H9 (cell line): ENCODE measurements at regions not wholly inside any gene's neighbourhood (a gene's known extent, or its start where the extent isn't known, plus 50 kb on each side); places are given as distances from the start of the nearest gene placed in this dataset.
A peak's percentile ranks its signal among the peaks of the same experiment; 100 is the strongest.
"Not testable (repeated sequence)": the region's sequence is repeated elsewhere in the genome, so short reads cannot be mapped to it uniquely, and the experiment has no call there.

Experiments used
- DNase-seq: peaks from one replicate; pipeline ENCODE4 v3.0.0-alpha.2; 2017
- H2AFZ ChIP-seq: one replicate; pipeline ENCODE4 v1.6.1; 2013; ENCODE audit warnings: mild to moderate bottlenecking, low read length, control low read depth, moderate library complexity
- H2AK5ac ChIP-seq: 2 replicates; pipeline ENCODE4 v1.6.1; 2013; ENCODE audit warnings: low read length, control low read depth, mixed read lengths; ENCODE audit not compliant: insufficient read length
- H2BK120ac ChIP-seq: one replicate; pipeline ENCODE4 v1.6.1; 2013; ENCODE audit warnings: low read depth, mild to moderate bottlenecking, low read length, control low read depth, inconsistent platforms; ENCODE audit not compliant: poor library complexity, severe bottlenecking
- H2BK12ac ChIP-seq: 2 replicates; pipeline ENCODE4 v1.6.1; 2013; ENCODE audit warnings: low read length, control low read depth, mixed read lengths, low read depth; ENCODE audit not compliant: insufficient read length
- H2BK15ac ChIP-seq: 2 replicates; pipeline ENCODE4 v1.6.1; 2013; ENCODE audit warnings: low read depth, low read length, control low read depth
- H2BK20ac ChIP-seq: one replicate; pipeline ENCODE4 v1.6.1; 2013; ENCODE audit warnings: low read depth, mild to moderate bottlenecking, low read length, control low read depth, inconsistent platforms; ENCODE audit not compliant: poor library complexity, severe bottlenecking
- H2BK5ac ChIP-seq: 2 replicates; pipeline ENCODE4 v1.6.1; 2013; ENCODE audit warnings: low read length, control low read depth, mixed read lengths; ENCODE audit not compliant: insufficient read length
- H3K14ac ChIP-seq: 2 replicates; pipeline ENCODE4 v1.6.1; 2013; ENCODE audit warnings: low read length, control low read depth; ENCODE audit not compliant: insufficient read depth
- H3K18ac ChIP-seq: 2 replicates; pipeline ENCODE4 v1.6.1; 2013; ENCODE audit warnings: low read depth, mild to moderate bottlenecking, mixed read lengths, low read length, control low read depth; ENCODE audit not compliant: insufficient read length
- H3K23ac ChIP-seq: 2 replicates; pipeline ENCODE4 v1.6.1; 2013; ENCODE audit warnings: low read length, control low read depth, mixed read lengths, low read depth; ENCODE audit not compliant: insufficient read length
- H3K23me2 ChIP-seq: 2 replicates; pipeline ENCODE4 v1.6.1; 2013; ENCODE audit warnings: low read depth, mild to moderate bottlenecking, mixed read lengths, low read length, control low read depth; ENCODE audit not compliant: insufficient read length, poor library complexity, severe bottlenecking
- H3K27ac ChIP-seq: 2 replicates; pipeline ENCODE4 v1.5.1; 2013; ENCODE audit warnings: low read length, control low read depth, mixed read lengths, low read depth; ENCODE audit not compliant: insufficient read length
- H3K27me3 ChIP-seq: 2 replicates; pipeline ENCODE4 v1.6.1; 2013; ENCODE audit warnings: low read length, control low read depth, inconsistent platforms; ENCODE audit not compliant: insufficient read depth
- H3K4ac ChIP-seq: 2 replicates; pipeline ENCODE4 v1.6.1; 2013; ENCODE audit warnings: low read depth, mild to moderate bottlenecking, control low read depth, inconsistent platforms, low read length, moderate library complexity
- H3K4me1 ChIP-seq: 2 replicates; pipeline ENCODE4 v1.6.1; 2013; ENCODE audit warnings: low read length, control low read depth, inconsistent platforms; ENCODE audit not compliant: insufficient read depth
- H3K4me2 ChIP-seq: 2 replicates; pipeline ENCODE4 v1.6.1; 2013; ENCODE audit warnings: low read length, control low read depth, mixed read lengths; ENCODE audit not compliant: insufficient read length, insufficient read depth
- H3K56ac ChIP-seq: 2 replicates; pipeline ENCODE4 v1.6.1; 2013; ENCODE audit warnings: low read depth, mild to moderate bottlenecking, mixed read lengths, low read length, control low read depth; ENCODE audit not compliant: insufficient read length
- H3K79me1 ChIP-seq: 2 replicates; pipeline ENCODE4 v1.6.1; 2013; ENCODE audit warnings: low read depth, mild to moderate bottlenecking, moderate library complexity, low read length, control low read depth, inconsistent platforms; ENCODE audit not compliant: insufficient read depth, poor library complexity, severe bottlenecking
- H3K79me2 ChIP-seq: 2 replicates; pipeline ENCODE4 v1.6.1; 2013; ENCODE audit warnings: low read length, control low read depth, inconsistent platforms; ENCODE audit not compliant: insufficient read depth
- H3K9ac ChIP-seq: 2 replicates; pipeline ENCODE4 v1.6.1; 2013; ENCODE audit warnings: low read length, control low read depth, mixed read lengths; ENCODE audit not compliant: insufficient read length; ENCODE audit errors: extremely low read depth
- H3K9me3 ChIP-seq: one replicate; pipeline ENCODE4 v1.6.1; 2013; ENCODE audit warnings: low read depth, low read length, inconsistent platforms; ENCODE audit not compliant: control insufficient read depth
- H3T11ph ChIP-seq: one replicate; pipeline ENCODE4 v1.6.1; 2013; ENCODE audit warnings: mild to moderate bottlenecking, low read length, control low read depth, inconsistent platforms
- H4K20me1 ChIP-seq: one replicate; pipeline ENCODE4 v1.6.1; 2013; ENCODE audit not compliant: control insufficient read depth, insufficient read length, insufficient read depth
- H4K5ac ChIP-seq: 2 replicates; pipeline ENCODE4 v1.6.1; 2013; ENCODE audit warnings: low read depth, mild to moderate bottlenecking, mixed read lengths, low read length, control low read depth; ENCODE audit not compliant: insufficient read length
- H4K8ac ChIP-seq: replicated peaks from 2 replicates; pipeline ENCODE4 v1.6.1; 2013; ENCODE audit warnings: low read length, control low read depth, mixed read lengths, low read depth; ENCODE audit not compliant: insufficient read length
- H4K91ac ChIP-seq: 2 replicates; pipeline ENCODE4 v1.6.1; 2013; ENCODE audit warnings: low read depth, mild to moderate bottlenecking, moderate library complexity, mixed read lengths, low read length, control low read depth; ENCODE audit not compliant: insufficient read length
- H3K27ac Mint-ChIP-seq, 3 experiments: 2 replicates in 2 of 3; 3 replicates in 1 of 3; pipeline ENCODE4 v1.8.0; 2020 to 2021; ENCODE audit warnings: mixed read lengths in 3 of 3, mild to moderate bottlenecking in 1 of 3, moderate library complexity in 1 of 3
- H3K27me3 Mint-ChIP-seq: 2 replicates; pipeline ENCODE4 v1.8.0; 2021; ENCODE audit warnings: low read depth, mild to moderate bottlenecking, moderate library complexity, mixed read lengths
- H3K36me3 Mint-ChIP-seq, 3 experiments: 2 replicates in 2 of 3; 3 replicates in 1 of 3; pipeline ENCODE4 v1.8.0; 2020 to 2021; ENCODE audit warnings: low read depth in 3 of 3, mixed read lengths in 3 of 3; ENCODE audit not compliant: insufficient read depth in 1 of 3
- H3K4me1 Mint-ChIP-seq, 2 experiments: 2 replicates each; pipeline ENCODE4 v1.8.0; 2020; ENCODE audit warnings: mixed read lengths in 2 of 2
- H3K4me3 Mint-ChIP-seq, 2 experiments: 2 replicates in 1 of 2; 3 replicates in 1 of 2; pipeline ENCODE4 v1.8.0; 2020 to 2021; ENCODE audit warnings: mild to moderate bottlenecking in 2 of 2, mixed read lengths in 2 of 2, moderate library complexity in 1 of 2
- H3K9me3 Mint-ChIP-seq, 2 experiments: 2 replicates in 1 of 2; 3 replicates in 1 of 2; pipeline ENCODE4 v1.8.0; 2020; ENCODE audit warnings: mild to moderate bottlenecking in 2 of 2, mixed read lengths in 2 of 2, moderate library complexity in 1 of 2
- CTCF ChIP-seq: fragments of 200-600 bp; sonication (generic); conservative IDR thresholded peaks from 3 replicates; pipeline ENCODE4 v1.8.0; 2021; ENCODE audit warnings: antibody characterized with exemption, mild to moderate bottlenecking
- WGBS: extraction: QIAGEN DNeasy Blood & Tissue Kit; methylation state at CpG from one replicate; pipeline ENCODE4 v1.1.7; 2013; ENCODE audit warnings: missing lambda C conversion rate, low lambda C conversion rate, mixed read lengths; ENCODE audit not compliant: insufficient read length; ENCODE audit errors: extremely low coverage; 5-methylcytosine and 5-hydroxymethylcytosine counted together

- Histone ChIP-seq H2AK5ac (no peak overlapping the region), H2BK12ac (no peak overlapping the region), H3K4me2 (no peak overlapping the region), H3K18ac (no peak overlapping the region), H3K79me1 (no peaks in the 10 kb centered on the region), H4K91ac (no peak overlapping the region), H3K79me2 (no peaks in the 10 kb centered on the region), H3K56ac (no peak overlapping the region), H2BK15ac (no peak overlapping the region), H4K20me1 (no peaks in the 10 kb centered on the region), H3K27me3 (no peaks in the 10 kb centered on the region), H3K23me2 (no peaks in the 10 kb centered on the region), H3K23ac (no peak overlapping the region), H3K4ac (no peak overlapping the region), H2AFZ (no peak overlapping the region), H4K5ac (no peak overlapping the region), H4K8ac (no peak overlapping the region), H3K9ac (no peak overlapping the region), H3K27ac (no peak overlapping the region), H3K9me3 (no peaks in the 10 kb centered on the region), H2BK5ac (no peak overlapping the region), H3K4me1 (no peaks in the 10 kb centered on the region), H2BK20ac (no peak overlapping the region), H3T11ph (no peak overlapping the region), H2BK120ac (no peak overlapping the region), H3K14ac (no peak overlapping the region)
- H3K9me3 Mint-ChIP-seq: peaks cover 0 to 7% of the 10 kb centered on the region in 2 experiments; a peak in 3 of 5 replicates
- WGBS: no CpG with 5 or more reads among the region's 3 CpGs
- H3K27me3 Mint-ChIP-seq: no peaks in the 10 kb centered on the region
- H3K36me3 Mint-ChIP-seq: peaks cover 0 to 5% (median 0%) of the 10 kb centered on the region in 3 experiments; a peak in 2 of 7 replicates
- no peak overlapping the region for H3K27ac Mint-ChIP-seq
- no peak for DNase-seq
- no peak overlapping the region for H3K4me3 Mint-ChIP-seq
- H3K4me1 Mint-ChIP-seq: no peaks in the 10 kb centered on the region; a peak in 1 of 4 replicates
- no peak for TF ChIP-seq CTCF
Observed at GRCh38 chr10:21379143-21379542, 146.3 kb downstream of the SKIDA1 start.

- not testable (repeated sequence) for H2BK20ac ChIP-seq, H3K18ac ChIP-seq, H3K56ac ChIP-seq, H3K4me2 ChIP-seq, DNase-seq, H2AFZ ChIP-seq, H4K8ac ChIP-seq, H3K4ac ChIP-seq, H2BK15ac ChIP-seq, H4K5ac ChIP-seq, H4K91ac ChIP-seq, H3K27me3 ChIP-seq, H3K9me3 Mint-ChIP-seq, H3K23ac ChIP-seq, H3K4me1 ChIP-seq, H3K4me1 Mint-ChIP-seq, H3K27me3 Mint-ChIP-seq, H3K9me3 ChIP-seq, H3K27ac ChIP-seq, H2BK5ac ChIP-seq, H3K14ac ChIP-seq, H3K36me3 Mint-ChIP-seq, H3K4me3 Mint-ChIP-seq, H3K9ac ChIP-seq, H2BK12ac ChIP-seq, H2BK120ac ChIP-seq, H3K79me1 ChIP-seq, H4K20me1 ChIP-seq, H3T11ph ChIP-seq, H2AK5ac ChIP-seq, H3K79me2 ChIP-seq, H3K23me2 ChIP-seq
- peak overlapping the region in 2 of 3 experiments; percentile 58 to 79; a peak in 3 of 7 replicates for H3K27ac Mint-ChIP-seq
- no CpG with 5 or more reads among the region's 2 CpGs for WGBS
Observed at GRCh38 chr10:21375274-21375673, 150.2 kb downstream of the SKIDA1 start.
